ENCODE measurements at regions not wholly inside any gene's neighbourhood (a gene's known extent, or its start where the extent isn't known, plus 50 kb on each side); places are given as distances from the start of the nearest gene placed in this dataset.
"Not testable (repeated sequence)": the region's sequence is repeated elsewhere in the genome, so short reads cannot be mapped to it uniquely, and the experiment has no call there.

GRCh38 chr9:11686733-11687132, 1006.5 kb upstream of the TYRP1 start:
- TF ChIP-seq CTCF (IDR thresholded peaks at IDR 0.05; ENCODE audit: low read depth, low read length, missing control alignments), result no peak
- in situ Hi-C loops (cut with HindIII; ENCODE audit: low pct_ligation_motif_present, low sequenced_read_pairs), result no loop called here
- Histone ChIP-seq H3K4me3 (ENCODE audit: low read depth, low read length) (no peak overlapping the region), H3K27me3 (replicated peaks) (no peaks in the 10 kb centered on the region), H3K36me3 (replicated peaks) (no peaks in the 10 kb centered on the region), H3K27ac (no peak overlapping the region)
- DNase-seq, result no peak

- TF ChIP-seq CTCF (IDR thresholded peaks at IDR 0.05; ENCODE audit: low read depth, low read length, missing control alignments), result no peak
- Histone ChIP-seq H3K27ac (no peak overlapping the region), H3K36me3 (replicated peaks) (no peaks in the 10 kb centered on the region), H3K4me3 (ENCODE audit: low read depth, low read length) (no peak overlapping the region), H3K27me3 (replicated peaks) (no peaks in the 10 kb centered on the region)
- in situ Hi-C loops (cut with HindIII; ENCODE audit: low pct_ligation_motif_present, low sequenced_read_pairs), result no loop called here
- DNase-seq, result no peak
Measured at GRCh38 chr9:11697126-11697525, 996.1 kb upstream of the TYRP1 start.

GRCh38 chr9:11701706-11702105, 991.5 kb upstream of the TYRP1 start:
- Histone ChIP-seq H3K4me3 (ENCODE audit: low read depth, low read length) (no peak overlapping the region), H3K27me3 (replicated peaks) (no peaks in the 10 kb centered on the region), H3K27ac (no peak overlapping the region), H3K36me3 (replicated peaks) (no peaks in the 10 kb centered on the region)
- no peak for DNase-seq
- no peak for TF ChIP-seq CTCF (IDR thresholded peaks at IDR 0.05; ENCODE audit: low read depth, low read length, missing control alignments)
- in situ Hi-C loops (cut with HindIII; ENCODE audit: low pct_ligation_motif_present, low sequenced_read_pairs), result no loop called here

GRCh38 chr9:11702548-11702947, 990.6 kb upstream of the TYRP1 start:
- no peaks in the 10 kb centered on the region for H3K36me3 ChIP-seq (replicated peaks)
- TF ChIP-seq CTCF (IDR thresholded peaks at IDR 0.05; ENCODE audit: low read depth, low read length, missing control alignments), result no peak
- in situ Hi-C loops (cut with HindIII; ENCODE audit: low pct_ligation_motif_present, low sequenced_read_pairs), result no loop called here
- no peak overlapping the region for H3K27ac ChIP-seq
- H3K4me3 ChIP-seq (ENCODE audit: low read depth, low read length), result no peak overlapping the region
- H3K27me3 ChIP-seq (replicated peaks), result no peaks in the 10 kb centered on the region
- no peak for DNase-seq

GRCh38 chr9:11704198-11704597, 989.0 kb upstream of the TYRP1 start:
- in situ Hi-C loops (cut with HindIII; ENCODE audit: low pct_ligation_motif_present, low sequenced_read_pairs); H3K27ac ChIP-seq; H3K36me3 ChIP-seq (replicated peaks); DNase-seq; H3K4me3 ChIP-seq (ENCODE audit: low read depth, low read length); H3K27me3 ChIP-seq (replicated peaks): not testable (repeated sequence)

- no peak for TF ChIP-seq CTCF (IDR thresholded peaks at IDR 0.05; ENCODE audit: low read depth, low read length, missing control alignments)
- Histone ChIP-seq H3K27ac (no peak overlapping the region), H3K27me3 (replicated peaks) (no peaks in the 10 kb centered on the region), H3K36me3 (replicated peaks) (no peaks in the 10 kb centered on the region), H3K4me3 (ENCODE audit: low read depth, low read length) (no peak overlapping the region)
- in situ Hi-C loops (cut with HindIII; ENCODE audit: low pct_ligation_motif_present, low sequenced_read_pairs), result no loop called here
- no peak for DNase-seq
Measured at GRCh38 chr9:11708899-11709298, 984.3 kb upstream of the TYRP1 start.
